NCI-H1694 (cell line): ENCODE measurements at regions not wholly inside any gene's neighbourhood (a gene's known extent, or its start where the extent isn't known, plus 50 kb on each side); places are given as distances from the start of the nearest gene placed in this dataset.

Experiments used
- DNase-seq: peaks from one replicate; lab custom pipeline; 2025; lab: John Stamatoyannopoulos, UW

GRCh38 chr3:6098516-6099157, 762.3 kb upstream of the GRM7 start:
- no peak for DNase-seq

DNA sequence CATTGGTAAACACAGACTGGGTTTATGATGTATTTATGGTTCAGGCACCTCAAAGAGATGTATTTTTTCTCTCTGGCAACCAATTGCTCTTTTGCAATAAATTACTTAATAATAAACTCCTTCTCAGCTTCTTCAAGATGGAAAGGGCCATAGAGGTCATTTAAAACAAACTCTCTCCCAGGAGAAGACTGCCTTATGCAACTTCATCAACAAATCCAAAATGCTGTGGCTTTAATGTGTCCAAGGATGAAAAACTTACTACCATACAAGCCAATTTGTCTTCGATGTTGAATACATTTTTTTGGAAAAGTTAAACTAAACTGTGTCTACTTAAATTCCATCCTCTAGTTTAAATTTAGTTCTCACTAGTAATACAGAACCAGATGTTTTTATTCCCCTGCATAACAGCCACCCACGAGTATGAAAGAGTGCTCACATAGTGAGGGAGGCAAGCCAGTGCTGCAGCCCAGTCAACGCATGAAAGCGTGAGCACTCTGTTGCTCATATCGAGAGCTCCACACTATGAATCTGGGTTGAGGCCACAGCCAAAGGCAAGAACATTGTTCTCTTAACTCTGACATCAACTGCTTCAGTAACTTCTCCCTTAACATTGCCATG, 761.3 kb upstream of the GRM7 start:
- DNase-seq: no peak

DNA sequence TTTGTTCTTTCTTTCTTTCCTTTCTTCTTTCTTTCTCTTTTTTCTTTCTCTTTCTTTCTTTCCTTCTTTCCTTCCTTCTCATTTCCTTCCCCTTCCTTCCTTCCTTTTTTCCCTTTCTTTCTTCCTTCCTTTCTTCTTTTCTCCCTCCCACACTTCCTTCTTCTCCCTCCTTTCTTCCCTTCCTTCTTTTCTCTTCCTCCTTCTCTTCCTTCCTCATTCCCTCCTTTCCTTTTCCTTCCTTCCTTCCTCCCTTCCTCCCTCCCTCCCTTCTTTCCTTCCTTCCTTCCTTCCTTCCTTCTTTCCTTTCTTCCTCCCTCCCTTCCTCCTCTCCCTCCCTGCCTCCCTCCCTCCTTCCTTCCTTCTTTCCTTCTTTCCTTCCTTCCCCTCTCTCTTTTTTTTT, 755.7 kb upstream of the GRM7 start:
- no peak for DNase-seq

GRCh38 chr3:6108957-6109356, 752.0 kb upstream of the GRM7 start:
- no peak for DNase-seq

GRCh38 chr3:6110451-6110850, 750.5 kb upstream of the GRM7 start:
- no peak for DNase-seq

- no peak for DNase-seq
These were observed 748.4 kb upstream of the GRM7 start for GRCh38 chr3:6112546-6112945.

DNA sequence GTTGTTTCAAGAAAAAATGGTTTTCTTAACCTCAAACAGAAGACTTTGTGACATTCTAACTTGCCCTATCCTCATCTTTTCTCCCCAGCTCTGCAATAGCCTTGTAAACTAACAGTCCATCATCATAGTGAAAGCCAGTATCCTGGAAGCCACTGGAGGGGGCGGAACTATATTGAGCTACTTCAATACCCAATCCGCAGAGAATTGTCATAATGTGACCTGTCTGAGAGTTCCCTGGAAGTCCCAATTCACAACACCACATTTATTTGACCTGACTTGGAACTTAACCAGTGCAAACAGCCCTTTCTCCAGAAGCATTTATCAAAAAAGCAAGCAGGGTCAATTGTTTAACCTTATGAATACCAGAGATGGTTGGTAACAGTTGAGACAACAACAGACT, 747.6 kb upstream of the GRM7 start:
- no peak for DNase-seq

GRCh38 chr3:6119367-6119766, 741.5 kb upstream of the GRM7 start:
- DNase-seq: no peak

GRCh38 chr3:6120786-6121185, 740.1 kb upstream of the GRM7 start:
- DNase-seq: no peak

GRCh38 chr3:6124875-6125274, 736.0 kb upstream of the GRM7 start:
- no peak for DNase-seq

- DNase-seq: no peak
These were observed 735.4 kb upstream of the GRM7 start for GRCh38 chr3:6125520-6125919.

GRCh38 chr3:6132684-6133432, 728.1 kb upstream of the GRM7 start:
- no peak for DNase-seq

- DNase-seq: no peak
These were observed 718.2 kb upstream of the GRM7 start for GRCh38 chr3:6142707-6143106.

GRCh38 chr3:6147883-6148282, 713.0 kb upstream of the GRM7 start:
- no peak for DNase-seq

DNA sequence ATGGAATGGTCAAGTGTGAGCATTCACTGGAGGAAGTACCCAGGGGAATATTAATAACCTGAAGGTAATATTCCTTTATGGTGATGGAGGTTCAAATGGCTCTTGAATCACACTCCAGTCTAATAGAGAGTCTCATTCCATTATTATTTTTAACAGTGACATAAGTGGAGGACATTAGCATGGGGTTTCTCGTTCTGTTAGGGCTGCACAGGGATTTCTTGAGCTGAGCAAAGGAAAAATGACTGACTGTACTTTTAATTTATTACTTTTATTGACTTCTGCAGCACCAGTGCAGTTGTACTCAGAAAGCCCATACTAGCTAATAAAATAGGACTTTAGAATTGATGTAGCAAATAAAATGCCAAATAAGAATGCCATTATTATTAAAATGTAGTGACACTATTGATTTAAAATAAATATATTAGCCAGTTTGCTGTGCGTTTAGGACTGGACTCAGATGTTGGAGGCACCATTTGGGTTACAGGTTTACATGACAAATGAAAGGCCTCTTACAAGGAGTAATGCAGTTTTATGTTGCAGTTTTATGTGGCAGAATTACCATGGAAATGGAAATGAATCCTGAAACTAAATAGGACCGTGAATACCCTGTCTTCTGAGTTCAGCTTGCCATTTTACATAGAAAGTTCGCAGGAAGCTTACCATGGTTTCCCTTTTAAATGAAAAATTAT, 705.1 kb upstream of the GRM7 start:
- DNase-seq: no peak

- DNase-seq: no peak
These were observed 695.0 kb upstream of the GRM7 start for GRCh38 chr3:6165951-6166350.

DNA sequence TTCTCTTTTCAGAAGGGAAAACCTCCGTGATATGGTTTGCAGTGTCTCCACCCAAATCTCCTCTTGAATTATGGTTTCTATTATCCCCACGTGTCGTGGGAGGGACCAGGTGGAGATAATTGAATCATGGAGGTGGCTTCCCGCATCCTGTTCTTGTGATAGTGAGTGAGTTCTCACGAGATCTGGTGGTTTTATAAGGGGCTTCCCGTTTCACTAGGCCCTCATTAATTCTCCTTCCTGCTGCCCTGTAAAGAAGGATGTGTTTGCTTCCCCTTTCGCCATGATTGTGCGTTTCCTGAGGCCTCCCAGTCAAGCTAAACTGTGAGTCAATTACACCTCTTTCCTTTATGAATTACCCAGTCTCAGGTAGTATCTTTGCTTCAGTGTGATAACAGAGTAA, 692.7 kb upstream of the GRM7 start:
- DNase-seq: no peak

GRCh38 chr3:6172871-6173642, 687.9 kb upstream of the GRM7 start:
- DNase-seq: no peak

- DNase-seq: no peak
These were observed 683.5 kb upstream of the GRM7 start for GRCh38 chr3:6177417-6177816.

- DNase-seq: no peak
These were observed 681.2 kb upstream of the GRM7 start for GRCh38 chr3:6179761-6180160.

DNA sequence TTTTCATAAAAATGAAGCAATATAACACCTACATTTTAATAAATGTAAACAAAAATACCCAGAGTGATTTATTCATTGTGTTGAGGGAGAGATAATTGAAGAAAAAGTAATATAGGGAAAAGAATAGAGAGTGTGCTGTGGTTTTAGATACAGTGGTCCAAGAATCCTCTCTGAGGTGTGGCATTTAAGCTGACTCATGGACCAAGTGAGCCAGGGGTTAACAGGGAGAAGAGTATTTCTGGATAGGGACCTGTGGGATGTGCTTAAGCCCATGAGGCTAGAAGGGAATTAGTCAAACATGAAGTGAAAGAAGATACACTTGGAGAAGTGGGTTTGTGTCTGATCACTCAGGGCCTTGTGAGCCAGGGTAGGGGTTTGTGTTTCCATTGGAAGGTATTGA, 680.7 kb upstream of the GRM7 start:
- no peak for DNase-seq

GRCh38 chr3:6182476-6182875, 678.4 kb upstream of the GRM7 start:
- no peak for DNase-seq
